Suppressor macrophage treated with lipopolysaccharide for 1 hour (primary cell): ENCODE measurements at regions not wholly inside any gene's neighbourhood (a gene's known extent, or its start where the extent isn't known, plus 50 kb on each side); places are given as distances from the start of the nearest gene placed in this dataset.
"Not testable (repeated sequence)": the region's sequence is repeated elsewhere in the genome, so short reads cannot be mapped to it uniquely, and the experiment has no call there.

Source experiments
- DNase-seq, 3 donors: peaks; one replicate each; pipeline ENCODE4 v3.0.0-alpha.2; 2020 to 2022

- no peak for DNase-seq
Measured at GRCh38 chr7:116384936-116385635, 114.5 kb upstream of the CAV2 start.

GRCh38 chr7:116386674-116387073, 112.9 kb upstream of the CAV2 start:
- DNase-seq: no peak

GRCh38 chr7:116390363-116390762, 109.2 kb upstream of the CAV2 start:
- no peak for DNase-seq

- no peak for DNase-seq
Measured at GRCh38 chr7:116392806-116393205, 106.7 kb upstream of the CAV2 start.

- DNase-seq: peak in 2 of 3 donors; percentile 3 to 4
Measured at GRCh38 chr7:116393654-116394053, 105.9 kb upstream of the CAV2 start.

- no peak for DNase-seq
Measured at GRCh38 chr7:116394106-116394505, 105.4 kb upstream of the CAV2 start.

GRCh38 chr7:116395141-116395791, 104.3 kb upstream of the CAV2 start:
- no peak for DNase-seq

GRCh38 chr7:116398672-116399071, 100.9 kb upstream of the CAV2 start:
- no peak for DNase-seq

- DNase-seq: no peak
Measured at GRCh38 chr7:116399819-116400218, 99.7 kb upstream of the CAV2 start.

- no peak for DNase-seq
Measured at GRCh38 chr7:116400522-116400921, 99.0 kb upstream of the CAV2 start.

- no peak for DNase-seq
Measured at GRCh38 chr7:116401711-116402110, 97.8 kb upstream of the CAV2 start.

- no peak for DNase-seq
Measured at GRCh38 chr7:116403265-116403664, 96.3 kb upstream of the CAV2 start.

GRCh38 chr7:116404389-116404788, 95.1 kb upstream of the CAV2 start:
- DNase-seq: no peak

- no peak for DNase-seq
Measured at GRCh38 chr7:116405810-116406209, 93.7 kb upstream of the CAV2 start.

GRCh38 chr7:116407165-116407564, 92.4 kb upstream of the CAV2 start:
- DNase-seq: no peak

GRCh38 chr7:116408166-116408565, 91.4 kb upstream of the CAV2 start:
- no peak for DNase-seq

- DNase-seq: not testable (repeated sequence)
Measured at GRCh38 chr7:116408831-116409453, 90.6 kb upstream of the CAV2 start.

- not testable (repeated sequence) for DNase-seq
Measured at GRCh38 chr7:116410694-116411093, 88.8 kb upstream of the CAV2 start.

GRCh38 chr7:116417593-116418345, 81.8 kb upstream of the CAV2 start:
- no peak for DNase-seq

GRCh38 chr7:116418524-116418923, 81.0 kb upstream of the CAV2 start:
- DNase-seq: no peak

GRCh38 chr7:116420003-116420402, 79.5 kb upstream of the CAV2 start:
- no peak for DNase-seq

GRCh38 chr7:116421298-116421697, 78.2 kb upstream of the CAV2 start:
- DNase-seq: no peak

GRCh38 chr7:116422683-116423082, 76.9 kb upstream of the CAV2 start:
- DNase-seq: no peak

- no peak for DNase-seq
Measured at GRCh38 chr7:116423499-116423898, 76.0 kb upstream of the CAV2 start.
